PC-9 (cell line): ENCODE measurements at regions not wholly inside any gene's neighbourhood (a gene's known extent, or its start where the extent isn't known, plus 50 kb on each side); places are given as distances from the start of the nearest gene placed in this dataset.

Source experiments
- BruUV-seq: library from RNA; stranded (reverse); fragments of 400-500 nt; replicated peaks from 2 replicates; lab custom pipeline; 2021; lab: Mats Ljungman, UMichigan
- CTCF ChIA-PET: fragments of 300-600 bp; sonication (Branson Sonifier 250); formaldehyde crosslinking; loops from one replicate; lab custom pipeline; 2022; ENCODE audit warnings: antibody characterized with exemption; lab: Charles Lee
- POLR2A ChIA-PET: fragments of 300-600 bp; sonication (Branson Sonifier 250); formaldehyde crosslinking; loops from one replicate; lab custom pipeline; 2022; ENCODE audit warnings: antibody characterized with exemption; ENCODE audit not compliant: unreplicated experiment; lab: Charles Lee
- DNase-seq, 2 experiments: peaks; one replicate each; pipeline versions ENCODE4 v3.0.0 to v3.0.0-alpha.2; 2015 to 2022; ENCODE audit warnings: mixed read lengths in 1 of 2
- H2AFZ ChIP-seq: fragments of 200-600 bp; sonication (generic); 2 replicates; pipeline ENCODE4 v1.8.1; 2017; ENCODE audit warnings: antibody characterized with exemption
- H3F3A ChIP-seq: fragments of 200-600 bp; sonication (generic); 2 replicates; pipeline ENCODE4 v1.8.1; 2017; ENCODE audit warnings: antibody characterized with exemption, mild to moderate bottlenecking, low read depth; ENCODE audit not compliant: insufficient read depth
- H3K27ac ChIP-seq: fragments of 200-600 bp; sonication (generic); 2 replicates; pipeline ENCODE4 v1.6.1; 2016; ENCODE audit warnings: mixed run types
- H3K27me3 ChIP-seq: fragments of 200-600 bp; sonication (generic); 2 replicates; pipeline ENCODE4 v1.6.1; 2016; ENCODE audit warnings: low read depth, mixed run types; ENCODE audit not compliant: insufficient read depth
- H3K36me3 ChIP-seq: fragments of 200-600 bp; sonication (generic); 2 replicates; pipeline ENCODE4 v1.6.1; 2016; ENCODE audit warnings: low read depth, mixed run types
- H3K4me1 ChIP-seq: fragments of 200-600 bp; sonication (generic); replicated peaks from 2 replicates; pipeline ENCODE4 v1.6.1; 2016; ENCODE audit warnings: mixed run types; ENCODE audit not compliant: insufficient read depth
- H3K4me2 ChIP-seq: fragments of 200-600 bp; sonication (generic); 2 replicates; pipeline ENCODE4 v1.6.1; 2017; ENCODE audit warnings: mixed run types
- H3K4me3 ChIP-seq: fragments of 200-600 bp; sonication (generic); 2 replicates; pipeline ENCODE4 v1.6.1; 2016; ENCODE audit warnings: mixed run types
- H3K79me2 ChIP-seq: fragments of 200-600 bp; sonication (generic); 2 replicates; pipeline ENCODE4 v1.6.1; 2017; ENCODE audit warnings: low read depth, mixed run types
- H3K9me2 ChIP-seq: fragments of 200-600 bp; sonication (generic); 2 replicates; pipeline ENCODE4 v1.8.1; 2017; ENCODE audit warnings: mild to moderate bottlenecking; ENCODE audit not compliant: insufficient read depth
- H3K9me3 ChIP-seq: fragments of 200-600 bp; sonication (generic); 2 replicates; pipeline ENCODE4 v1.8.1; 2016; ENCODE audit warnings: low read depth; ENCODE audit not compliant: insufficient read depth
- H4K20me1 ChIP-seq: fragments of 200-600 bp; sonication (generic); 2 replicates; pipeline ENCODE4 v1.8.1; 2017; ENCODE audit not compliant: insufficient read depth
- EZH2 ChIP-seq: fragments of 200-600 bp; sonication (generic); IDR thresholded peaks from 2 replicates; pipeline ENCODE4 v1.8.0; 2017; ENCODE audit warnings: antibody characterized with exemption, low read depth
- intact Hi-C: fragments of 100-400 bp; cut with micrococcal nuclease; formaldehyde crosslinking; loops from one replicate; pipeline ENCODE4 v1.10.0; 2022; ENCODE audit not compliant: unreplicated experiment
- TF ChIP-seq, protein P1 (sequence below): fragments of 200-600 bp; sonication (generic); conservative IDR thresholded peaks from 2 replicates; pipeline ENCODE4 v1.6.1; 2017; ENCODE audit warnings: mixed run types, antibody characterized with exemption, mild to moderate bottlenecking, moderate library complexity

- intact Hi-C loops: no loop called here
- Histone ChIP-seq H3K27ac (no peak overlapping the region), H3K9me3 (peaks cover 4% of the 10 kb centered on the region; the same call in 1 of the 2 replicates), H3K79me2 (no peaks in the 10 kb centered on the region), H3K27me3 (no peaks in the 10 kb centered on the region), H3K4me2 (no peak overlapping the region), H2AFZ (no peak overlapping the region), H4K20me1 (no peaks in the 10 kb centered on the region), H3F3A (no peaks in the 10 kb centered on the region), H3K9me2 (0 out of 2 replicates have a peak, but pooled peaks cover 6% of the 10 kb centered on the region), H3K36me3 (no peaks in the 10 kb centered on the region), H3K4me3 (no peak overlapping the region), H3K4me1 (no peaks in the 10 kb centered on the region)
- no peak for TF ChIP-seq EZH2
- TF ChIP-seq, protein P1, sequence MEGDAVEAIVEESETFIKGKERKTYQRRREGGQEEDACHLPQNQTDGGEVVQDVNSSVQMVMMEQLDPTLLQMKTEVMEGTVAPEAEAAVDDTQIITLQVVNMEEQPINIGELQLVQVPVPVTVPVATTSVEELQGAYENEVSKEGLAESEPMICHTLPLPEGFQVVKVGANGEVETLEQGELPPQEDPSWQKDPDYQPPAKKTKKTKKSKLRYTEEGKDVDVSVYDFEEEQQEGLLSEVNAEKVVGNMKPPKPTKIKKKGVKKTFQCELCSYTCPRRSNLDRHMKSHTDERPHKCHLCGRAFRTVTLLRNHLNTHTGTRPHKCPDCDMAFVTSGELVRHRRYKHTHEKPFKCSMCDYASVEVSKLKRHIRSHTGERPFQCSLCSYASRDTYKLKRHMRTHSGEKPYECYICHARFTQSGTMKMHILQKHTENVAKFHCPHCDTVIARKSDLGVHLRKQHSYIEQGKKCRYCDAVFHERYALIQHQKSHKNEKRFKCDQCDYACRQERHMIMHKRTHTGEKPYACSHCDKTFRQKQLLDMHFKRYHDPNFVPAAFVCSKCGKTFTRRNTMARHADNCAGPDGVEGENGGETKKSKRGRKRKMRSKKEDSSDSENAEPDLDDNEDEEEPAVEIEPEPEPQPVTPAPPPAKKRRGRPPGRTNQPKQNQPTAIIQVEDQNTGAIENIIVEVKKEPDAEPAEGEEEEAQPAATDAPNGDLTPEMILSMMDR: no peak
- BruUV-seq: no TSS peak
- ChIA-PET CTCF (no interaction called here), POLR2A (no interaction called here)
- no peak for DNase-seq
These were observed 114.9 kb upstream of the NT5C1B start for GRCh38 chr2:18704276-18704675.

- CTCF ChIA-PET: no interaction called here
- BruUV-seq: no TSS peak
These were observed 114.2 kb upstream of the NT5C1B start for GRCh38 chr2:18703555-18703954.

GRCh38 chr2:18701981-18702380, 112.6 kb upstream of the NT5C1B start:
- H3K27ac ChIP-seq: no peak overlapping the region
- H3K4me1 ChIP-seq: no peaks in the 10 kb centered on the region
- DNase-seq: no peak
- BruUV-seq: no TSS peak
- TF ChIP-seq, protein P1: no peak
- TF ChIP-seq EZH2: no peak
- no peak overlapping the region for H3K4me2 ChIP-seq
- peaks cover 4% of the 10 kb centered on the region for H3K9me3 ChIP-seq
- H3K27me3 ChIP-seq: no peaks in the 10 kb centered on the region
- H2AFZ ChIP-seq: no peak overlapping the region
- CTCF ChIA-PET: no interaction called here
- no peaks in the 10 kb centered on the region for H3F3A ChIP-seq
- H3K36me3 ChIP-seq: no peaks in the 10 kb centered on the region
- intact Hi-C loops: no loop called here
- H3K79me2 ChIP-seq: no peaks in the 10 kb centered on the region
- H4K20me1 ChIP-seq: no peaks in the 10 kb centered on the region
- H3K4me3 ChIP-seq: no peak overlapping the region
- POLR2A ChIA-PET: no interaction called here
- H3K9me2 ChIP-seq: 0 out of 2 replicates have a peak, but pooled peaks cover 6% of the 10 kb centered on the region

More at GRCh38 chr2:18703555-18703954, 114.2 kb upstream of the NT5C1B start:
- DNase-seq: no peak
- Histone ChIP-seq H3K79me2 (no peaks in the 10 kb centered on the region), H3K27ac (no peak overlapping the region), H3K9me2 (0 out of 2 replicates have a peak, but pooled peaks cover 6% of the 10 kb centered on the region), H3K27me3 (no peaks in the 10 kb centered on the region), H3K36me3 (no peaks in the 10 kb centered on the region), H3K4me2 (no peak overlapping the region), H3K9me3 (peaks cover 4% of the 10 kb centered on the region; the same call in 1 of the 2 replicates), H4K20me1 (no peaks in the 10 kb centered on the region), H3K4me1 (no peaks in the 10 kb centered on the region), H3F3A (no peaks in the 10 kb centered on the region), H3K4me3 (no peak overlapping the region), H2AFZ (no peak overlapping the region)
- POLR2A ChIA-PET: no interaction called here
- intact Hi-C loops: no loop called here
- TF ChIP-seq, protein P1: no peak
- TF ChIP-seq EZH2: no peak
